Lower leg skin (tissue), 3 donors: ENCODE measurements at regions not wholly inside any gene's neighbourhood (a gene's known extent, or its start where the extent isn't known, plus 50 kb on each side); places are given as distances from the start of the nearest gene placed in this dataset.

ENCODE experiments used
- CTCF ChIP-seq, 3 donors: fragments of 450-650 bp; IDR thresholded peaks; one replicate each; pipeline ENCODE4 v1.5.1; 2016; ENCODE audit warnings: antibody characterized with exemption in 3 of 3, mild to moderate bottlenecking in 3 of 3, moderate library complexity in 2 of 3
- POLR2A ChIP-seq, 2 donors: fragments of 450-650 bp; IDR thresholded peaks; one replicate each; pipeline ENCODE4 v1.6.1; 2016 to 2017; ENCODE audit warnings: antibody characterized with exemption in 2 of 2, mild to moderate bottlenecking in 1 of 2, moderate library complexity in 1 of 2

- no peak for TF ChIP-seq CTCF (IDR thresholded peaks at IDR 0.05)
- TF ChIP-seq POLR2A (IDR thresholded peaks at IDR 0.05): no peak
Observed at GRCh38 chr2:45211636-45212035, 202.4 kb upstream of the SIX2 start.
